GM19372 (cell line): ENCODE measurements at regions not wholly inside any gene's neighbourhood (a gene's known extent, or its start where the extent isn't known, plus 50 kb on each side); places are given as distances from the start of the nearest gene placed in this dataset.
"Not testable (repeated sequence)": the region's sequence is repeated elsewhere in the genome, so short reads cannot be mapped to it uniquely, and the experiment has no call there.

Experiments used
- ATAC-seq: cut with Tn5 transposase; IDR thresholded peaks from one replicate; pipeline ENCODE4 v1.9.1; 2021; ENCODE audit warnings: mild to moderate bottlenecking, low read depth, moderate library complexity; ENCODE audit not compliant: unreplicated experiment

DNA sequence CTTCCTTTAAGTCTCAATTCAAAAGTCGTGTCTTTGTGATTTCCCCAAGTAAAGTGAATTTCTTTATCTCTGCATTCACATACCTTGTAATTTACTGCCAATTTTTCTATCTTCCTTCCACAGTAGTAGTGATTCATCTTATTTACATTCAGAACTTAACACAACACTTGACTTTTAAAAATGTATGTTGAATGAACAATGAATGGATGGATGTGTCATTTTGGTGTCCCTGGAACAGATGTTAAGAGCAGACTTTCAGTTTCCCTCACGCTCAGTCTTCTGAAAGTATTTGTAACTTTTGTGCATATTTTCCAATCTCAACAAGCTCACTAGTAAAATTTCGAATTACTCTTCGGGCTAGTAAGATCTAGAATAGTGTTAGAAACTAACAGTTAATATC is 352.0 kb downstream of the HHIPL2 start:
- ATAC-seq, result no peak

- ATAC-seq, result no peak
Observed at GRCh38 chr1:222189218-222189617, 358.7 kb downstream of the HHIPL2 start.

- ATAC-seq, result no peak
Observed at GRCh38 chr1:222187566-222188332, 360.2 kb downstream of the HHIPL2 start.

GRCh38 chr1:222182641-222183040 is 365.3 kb downstream of the HHIPL2 start:
- ATAC-seq, result no peak

DNA sequence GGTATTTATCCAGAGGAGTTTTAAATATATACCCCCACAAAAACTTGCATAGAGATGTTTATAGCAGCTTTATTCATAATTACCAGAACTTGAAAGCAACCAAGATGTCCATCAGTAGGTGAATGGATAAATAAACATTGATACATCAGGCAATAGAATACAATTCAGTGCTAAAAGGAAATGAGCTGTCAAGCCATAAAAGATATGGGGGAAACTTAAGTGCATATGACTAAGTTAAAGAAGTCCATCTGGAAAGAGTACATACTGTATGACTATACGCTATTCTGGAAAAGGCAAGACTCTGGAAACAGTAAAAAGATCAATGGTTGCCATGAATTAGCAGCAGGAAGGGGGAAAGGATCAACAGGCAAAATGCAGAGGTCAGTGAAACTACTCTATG is 366.7 kb downstream of the HHIPL2 start:
- ATAC-seq, result no peak

DNA sequence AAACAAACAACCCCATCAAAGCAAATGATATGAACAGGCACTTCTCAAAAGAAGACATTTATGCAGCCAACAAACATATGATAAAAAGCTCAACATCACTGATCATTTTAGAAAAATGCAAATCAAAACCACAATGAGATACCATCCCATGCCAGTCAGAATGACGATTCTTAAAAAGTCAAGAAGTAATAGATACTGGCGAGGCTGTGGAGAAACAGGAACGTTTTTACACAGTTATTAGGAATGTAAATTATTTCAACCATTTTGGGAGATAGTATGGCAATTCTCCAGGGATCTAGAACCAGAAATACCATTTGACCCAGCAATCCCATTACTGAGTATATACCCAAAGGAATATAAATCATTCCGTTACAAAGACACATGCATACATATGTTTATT is 370.4 kb downstream of the HHIPL2 start:
- ATAC-seq, result not testable (repeated sequence)

GRCh38 chr1:222171005-222171404 is 376.9 kb downstream of the HHIPL2 start:
- ATAC-seq, result no peak

DNA sequence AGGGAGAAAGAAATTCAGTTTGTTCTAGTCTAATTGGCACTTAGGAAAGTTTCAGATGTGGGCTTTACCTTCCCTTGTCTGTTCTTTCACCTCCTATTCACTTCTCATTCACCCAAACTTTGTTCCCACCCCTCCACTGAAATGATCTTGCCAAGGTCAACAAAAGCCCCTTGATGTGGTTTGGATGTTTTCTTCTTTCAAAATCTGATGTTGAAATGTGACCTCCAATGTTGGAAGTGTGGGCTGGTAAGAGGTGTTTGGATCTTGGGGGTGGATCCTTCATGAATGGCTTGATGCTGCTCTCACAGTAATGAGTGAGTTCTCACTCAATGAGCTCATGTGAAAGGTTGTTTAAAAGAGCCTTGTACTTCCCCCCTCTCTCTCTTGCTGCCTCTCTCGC is 379.3 kb downstream of the HHIPL2 start:
- no peak for ATAC-seq

- ATAC-seq, result no peak
Observed at GRCh38 chr1:222167896-222168295, 380.0 kb downstream of the HHIPL2 start.

GRCh38 chr1:222167111-222167510 is 380.8 kb downstream of the HHIPL2 start:
- ATAC-seq, result peak; percentile 51

- ATAC-seq, result no peak
Observed at GRCh38 chr1:222165629-222166028, 382.3 kb downstream of the HHIPL2 start.

DNA sequence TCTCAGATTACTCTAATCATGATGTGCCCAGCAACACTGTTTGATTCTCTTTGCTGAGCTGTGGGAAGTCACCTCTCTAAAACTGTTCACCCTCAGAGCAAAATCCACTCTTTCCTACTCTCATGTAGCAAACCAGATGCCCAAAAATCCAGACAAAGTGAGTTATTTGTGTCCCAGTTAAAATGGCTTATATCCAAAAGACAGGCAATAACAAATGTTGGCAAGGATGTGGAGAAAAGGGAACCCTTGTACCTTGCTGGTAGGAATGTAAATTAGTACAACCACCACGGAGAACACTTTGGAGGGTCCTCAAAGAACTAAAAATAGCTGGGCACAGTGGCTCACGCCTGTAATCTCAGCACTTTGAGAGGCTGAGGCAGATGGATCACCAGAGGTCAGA is 384.0 kb downstream of the HHIPL2 start:
- ATAC-seq, result no peak

GRCh38 chr1:222161676-222162075 is 386.2 kb downstream of the HHIPL2 start:
- ATAC-seq, result no peak

- no peak for ATAC-seq
Observed at GRCh38 chr1:222157612-222158011, 390.3 kb downstream of the HHIPL2 start.

DNA sequence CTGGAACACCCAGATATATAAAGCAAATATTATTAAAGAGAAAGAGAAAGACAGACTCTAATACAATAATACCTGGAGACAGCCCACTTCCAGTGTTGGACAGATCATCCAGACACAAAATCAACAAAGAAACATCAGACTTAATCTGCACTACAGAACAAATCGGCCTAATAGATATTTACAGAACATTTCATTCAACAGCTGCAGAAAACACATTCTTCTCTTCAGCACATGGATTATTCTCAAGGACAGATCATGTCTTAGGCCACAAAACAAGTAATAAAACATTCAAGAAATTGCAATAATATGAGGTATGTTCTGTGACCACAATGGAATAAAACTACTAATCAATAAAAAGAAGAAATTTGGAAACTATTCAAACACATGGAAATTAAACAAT is 398.3 kb upstream of the DUSP10 start:
- ATAC-seq, result no peak

DNA sequence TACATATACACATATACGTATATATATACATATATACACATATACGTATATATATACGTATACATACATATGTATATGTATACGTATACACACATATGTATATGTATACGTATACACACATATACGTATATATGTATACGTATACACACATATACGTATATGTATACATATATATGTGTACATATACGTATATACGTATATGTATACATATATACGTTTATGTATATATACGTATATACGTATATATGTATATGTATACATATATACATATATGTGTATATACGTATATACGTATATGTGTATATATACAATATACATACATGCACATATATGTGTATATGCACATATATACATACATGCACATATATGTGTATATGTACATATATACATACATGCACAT is 396.2 kb upstream of the DUSP10 start:
- ATAC-seq, result no peak

- ATAC-seq, result no peak
Observed at GRCh38 chr1:222136869-222137268, 395.0 kb upstream of the DUSP10 start.

DNA sequence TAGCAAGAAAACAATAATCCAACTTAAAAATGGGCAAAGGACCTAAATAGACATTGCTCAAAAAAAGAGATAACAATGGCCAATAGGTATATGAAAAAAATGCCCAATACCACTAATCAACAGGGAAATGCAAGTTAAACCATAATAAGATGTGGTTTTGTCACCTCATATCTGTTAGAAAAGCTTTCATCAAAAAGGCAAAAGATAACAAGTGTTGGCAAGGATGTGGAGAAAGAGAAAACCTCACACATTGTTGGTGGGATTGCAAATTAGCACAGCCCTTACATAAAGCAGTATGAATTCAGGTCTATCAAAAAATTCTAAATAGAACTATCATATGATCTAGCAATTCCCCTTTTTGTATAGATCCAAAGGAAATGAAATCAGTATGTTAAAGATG is 387.2 kb upstream of the DUSP10 start:
- no peak for ATAC-seq

GRCh38 chr1:222127526-222128152 is 385.8 kb upstream of the DUSP10 start:
- no peak for ATAC-seq

- ATAC-seq, result no peak
Observed at GRCh38 chr1:222127096-222127495, 385.2 kb upstream of the DUSP10 start.

- no peak for ATAC-seq
Observed at GRCh38 chr1:222126052-222126451, 384.2 kb upstream of the DUSP10 start.

- no peak for ATAC-seq
Observed at GRCh38 chr1:222124602-222125001, 382.7 kb upstream of the DUSP10 start.
